T-helper 9 cell (primary cell): ENCODE measurements at regions not wholly inside any gene's neighbourhood (a gene's known extent, or its start where the extent isn't known, plus 50 kb on each side); places are given as distances from the start of the nearest gene placed in this dataset.

ENCODE experiments used
- DNase-seq: peaks from one replicate; pipeline ENCODE4 v3.0.0-alpha.2; 2020

- no peak for DNase-seq
These were observed 1594.9 kb downstream of the UQCRFS1 start for GRCh38 chr19:27618006-27618405.

DNA sequence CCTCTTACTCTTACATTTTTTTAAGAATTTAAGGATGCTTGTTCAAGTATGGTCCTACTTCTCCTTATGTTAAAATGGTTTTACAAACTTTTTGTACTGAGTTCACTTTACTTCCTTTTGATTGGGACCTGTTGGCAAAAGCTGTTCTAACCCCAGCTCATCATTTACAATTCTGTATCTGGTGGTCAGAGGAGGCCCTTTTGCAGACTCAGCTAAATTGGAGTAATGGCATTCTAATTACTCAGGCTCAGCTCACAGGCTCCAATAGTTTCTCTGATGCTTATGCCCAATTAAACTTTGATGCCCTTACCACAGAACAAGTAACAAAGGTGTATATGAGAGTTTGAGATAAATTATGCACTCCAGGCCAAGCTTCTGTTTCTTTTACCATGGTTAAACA, 1632.0 kb downstream of the UQCRFS1 start:
- DNase-seq = no peak
